Panc1 (cell line): ENCODE measurements at regions not wholly inside any gene's neighbourhood (a gene's known extent, or its start where the extent isn't known, plus 50 kb on each side); places are given as distances from the start of the nearest gene placed in this dataset.
"Not testable (repeated sequence)": the region's sequence is repeated elsewhere in the genome, so short reads cannot be mapped to it uniquely, and the experiment has no call there.

Experiments used
- ATAC-seq: fragments of 200-7000 bp; cut with Tn5 transposase; 2 replicates; pipeline ENCODE4 v1.9.1; 2020; ENCODE audit warnings: mild to moderate bottlenecking, moderate library complexity
- BruUV-seq: library from RNA; stranded (reverse); fragments of 400-500 nt; replicated peaks from 2 replicates; lab custom pipeline; 2021; lab: Mats Ljungman, UMichigan
- CTCF ChIA-PET: fragments of 300-600 bp; sonication (Branson Sonifier 250); formaldehyde crosslinking; loops from one replicate; lab custom pipeline; 2022; ENCODE audit warnings: antibody characterized with exemption; lab: Charles Lee
- POLR2A ChIA-PET: fragments of 300-600 bp; sonication (Branson Sonifier 250); formaldehyde crosslinking; loops from one replicate; lab custom pipeline; 2022; ENCODE audit warnings: antibody characterized with exemption; lab: Charles Lee
- DNase-seq: peaks from one replicate; pipeline ENCODE4 v3.0.0-alpha.2; 2010; ENCODE audit warnings: low read depth, low spot score
- H3K27ac ChIP-seq: 2 replicates; pipeline ENCODE4 v1.5.1; 2011; ENCODE audit warnings: mild to moderate bottlenecking, low read length, inconsistent platforms
- H3K27me3 ChIP-seq: fragments of 200-500 bp; sonication (Bioruptor generic); 2 replicates; pipeline ENCODE4 v1.6.0; 2014; ENCODE audit warnings: low read length, inconsistent platforms; ENCODE audit not compliant: control insufficient read depth, insufficient read depth
- H3K36me3 ChIP-seq: fragments of 200-500 bp; sonication (Bioruptor generic); 2 replicates; pipeline ENCODE4 v1.5.1; 2014; ENCODE audit warnings: inconsistent platforms, mild to moderate bottlenecking, low read length, moderate library complexity; ENCODE audit not compliant: control insufficient read depth, insufficient read depth
- H3K4me1 ChIP-seq: 2 replicates; pipeline ENCODE4 v1.5.1; 2011; ENCODE audit warnings: inconsistent platforms, mild to moderate bottlenecking, low read length, moderate library complexity; ENCODE audit not compliant: control insufficient read depth, insufficient read depth
- H3K4me3 ChIP-seq, 2 experiments: 2 replicates each; pipeline ENCODE4 v1.5.1; 2011 to 2012; ENCODE audit warnings: low read depth in 2 of 2, low read length in 2 of 2, mild to moderate bottlenecking in 2 of 2, inconsistent platforms in 1 of 2, moderate library complexity in 1 of 2
- H3K9me3 ChIP-seq: fragments of 200-500 bp; sonication (Bioruptor generic); 2 replicates; pipeline ENCODE4 v1.5.1; 2014; ENCODE audit warnings: low read depth, mild to moderate bottlenecking, inconsistent platforms, low read length, moderate library complexity; ENCODE audit not compliant: control insufficient read depth, insufficient read depth
- POLR2AphosphoS5 ChIP-seq: IDR thresholded peaks from 2 replicates; pipeline ENCODE4 v1.6.1; 2012; ENCODE audit warnings: mild to moderate bottlenecking, low read depth, low read length, moderate library complexity
- SIN3A ChIP-seq: IDR thresholded peaks from 2 replicates; pipeline ENCODE4 v1.6.1; 2012; ENCODE audit warnings: low read depth, mild to moderate bottlenecking, low read length, moderate library complexity, borderline replicate concordance; ENCODE audit not compliant: insufficient read depth
- TCF7L2 ChIP-seq: IDR thresholded peaks from 2 replicates; pipeline ENCODE4 v1.6.1; 2011; ENCODE audit warnings: mild to moderate bottlenecking, low read depth, low read length, inconsistent platforms
- in situ Hi-C: cut with HindIII; loops from 2 replicates; pipeline ENCODE4 v1.10.0; 2016; ENCODE audit warnings: low sequenced_read_pairs, low pct_unique_long_range_greater_than_20kb
- intact Hi-C: fragments of 100-400 bp; cut with micrococcal nuclease; formaldehyde crosslinking; loops from one replicate; pipeline ENCODE4 v1.10.0; 2022; ENCODE audit not compliant: unreplicated experiment
- TF ChIP-seq, protein P1 (sequence below): fragments of 450-650 bp; IDR thresholded peaks from 2 replicates; pipeline ENCODE4 v1.5.1; 2017; ENCODE audit warnings: mild to moderate bottlenecking
- TF ChIP-seq, protein P2 (sequence below), 2 experiments: IDR thresholded peaks; 2 replicates each; pipeline ENCODE4 v1.6.1; 2011 to 2012; ENCODE audit warnings: low read depth in 2 of 2, control low read depth in 1 of 2, low read length in 1 of 2, mild to moderate bottlenecking in 1 of 2, moderate library complexity in 1 of 2; ENCODE audit not compliant: insufficient read depth in 1 of 2

DNA sequence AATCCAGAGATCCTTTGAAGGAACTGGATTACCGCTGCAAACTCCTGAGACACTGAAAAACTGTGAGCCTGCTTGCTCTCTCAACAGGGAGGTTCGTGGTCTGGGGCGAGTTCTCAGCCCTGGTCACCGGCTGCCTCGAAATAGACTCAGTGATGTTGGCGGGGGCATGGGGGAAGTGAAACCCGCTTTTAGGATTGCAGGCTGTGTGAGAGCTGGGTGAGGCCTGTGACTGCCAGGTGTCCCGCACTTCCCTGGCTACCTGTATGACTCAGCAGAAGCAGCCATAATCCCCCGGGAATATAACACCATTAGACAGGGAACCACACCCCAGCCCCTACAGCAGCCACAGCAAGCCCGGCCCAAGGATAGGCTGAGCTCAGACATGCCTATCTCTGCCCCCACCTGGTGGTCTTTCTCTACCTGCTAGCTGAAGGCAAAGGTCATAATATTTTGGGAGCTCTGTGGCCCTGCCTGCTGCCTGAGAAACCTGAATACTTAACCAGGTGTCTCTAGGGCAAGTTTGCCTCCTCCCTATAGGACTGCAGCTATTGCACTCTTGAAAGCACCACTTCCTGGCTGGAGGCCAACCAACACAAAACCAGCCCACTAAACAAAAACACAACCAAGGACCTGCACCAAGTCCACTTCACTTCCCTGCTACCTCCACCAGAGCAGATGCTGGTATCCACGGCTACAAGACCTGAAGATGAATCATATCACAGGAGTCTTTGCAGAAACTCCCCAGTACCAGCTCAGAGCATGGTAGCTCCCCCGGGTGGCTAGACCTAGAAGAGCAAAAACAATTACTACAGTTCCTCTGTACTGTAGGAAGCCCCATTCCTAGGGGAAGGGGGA, 202.0 kb downstream of the RRAGB start:
- TF ChIP-seq POLR2AphosphoS5 (no peak), SIN3A (no peak), TCF7L2 (no peak)
- TF ChIP-seq, protein P1, sequence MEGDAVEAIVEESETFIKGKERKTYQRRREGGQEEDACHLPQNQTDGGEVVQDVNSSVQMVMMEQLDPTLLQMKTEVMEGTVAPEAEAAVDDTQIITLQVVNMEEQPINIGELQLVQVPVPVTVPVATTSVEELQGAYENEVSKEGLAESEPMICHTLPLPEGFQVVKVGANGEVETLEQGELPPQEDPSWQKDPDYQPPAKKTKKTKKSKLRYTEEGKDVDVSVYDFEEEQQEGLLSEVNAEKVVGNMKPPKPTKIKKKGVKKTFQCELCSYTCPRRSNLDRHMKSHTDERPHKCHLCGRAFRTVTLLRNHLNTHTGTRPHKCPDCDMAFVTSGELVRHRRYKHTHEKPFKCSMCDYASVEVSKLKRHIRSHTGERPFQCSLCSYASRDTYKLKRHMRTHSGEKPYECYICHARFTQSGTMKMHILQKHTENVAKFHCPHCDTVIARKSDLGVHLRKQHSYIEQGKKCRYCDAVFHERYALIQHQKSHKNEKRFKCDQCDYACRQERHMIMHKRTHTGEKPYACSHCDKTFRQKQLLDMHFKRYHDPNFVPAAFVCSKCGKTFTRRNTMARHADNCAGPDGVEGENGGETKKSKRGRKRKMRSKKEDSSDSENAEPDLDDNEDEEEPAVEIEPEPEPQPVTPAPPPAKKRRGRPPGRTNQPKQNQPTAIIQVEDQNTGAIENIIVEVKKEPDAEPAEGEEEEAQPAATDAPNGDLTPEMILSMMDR: no peak
- TF ChIP-seq, protein P2, sequence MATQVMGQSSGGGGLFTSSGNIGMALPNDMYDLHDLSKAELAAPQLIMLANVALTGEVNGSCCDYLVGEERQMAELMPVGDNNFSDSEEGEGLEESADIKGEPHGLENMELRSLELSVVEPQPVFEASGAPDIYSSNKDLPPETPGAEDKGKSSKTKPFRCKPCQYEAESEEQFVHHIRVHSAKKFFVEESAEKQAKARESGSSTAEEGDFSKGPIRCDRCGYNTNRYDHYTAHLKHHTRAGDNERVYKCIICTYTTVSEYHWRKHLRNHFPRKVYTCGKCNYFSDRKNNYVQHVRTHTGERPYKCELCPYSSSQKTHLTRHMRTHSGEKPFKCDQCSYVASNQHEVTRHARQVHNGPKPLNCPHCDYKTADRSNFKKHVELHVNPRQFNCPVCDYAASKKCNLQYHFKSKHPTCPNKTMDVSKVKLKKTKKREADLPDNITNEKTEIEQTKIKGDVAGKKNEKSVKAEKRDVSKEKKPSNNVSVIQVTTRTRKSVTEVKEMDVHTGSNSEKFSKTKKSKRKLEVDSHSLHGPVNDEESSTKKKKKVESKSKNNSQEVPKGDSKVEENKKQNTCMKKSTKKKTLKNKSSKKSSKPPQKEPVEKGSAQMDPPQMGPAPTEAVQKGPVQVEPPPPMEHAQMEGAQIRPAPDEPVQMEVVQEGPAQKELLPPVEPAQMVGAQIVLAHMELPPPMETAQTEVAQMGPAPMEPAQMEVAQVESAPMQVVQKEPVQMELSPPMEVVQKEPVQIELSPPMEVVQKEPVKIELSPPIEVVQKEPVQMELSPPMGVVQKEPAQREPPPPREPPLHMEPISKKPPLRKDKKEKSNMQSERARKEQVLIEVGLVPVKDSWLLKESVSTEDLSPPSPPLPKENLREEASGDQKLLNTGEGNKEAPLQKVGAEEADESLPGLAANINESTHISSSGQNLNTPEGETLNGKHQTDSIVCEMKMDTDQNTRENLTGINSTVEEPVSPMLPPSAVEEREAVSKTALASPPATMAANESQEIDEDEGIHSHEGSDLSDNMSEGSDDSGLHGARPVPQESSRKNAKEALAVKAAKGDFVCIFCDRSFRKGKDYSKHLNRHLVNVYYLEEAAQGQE (IDR thresholded peaks at IDR 0.05; ENCODE audit: insufficient read depth in 1 of 2, low read depth in 2 of 2, low read length in 1 of 2): no peak
- Histone ChIP-seq H3K27me3 (no peaks in the 10 kb centered on the region), H3K4me3 (no peak overlapping the region), H3K27ac (no peak overlapping the region), H3K36me3 (no peaks in the 10 kb centered on the region), H3K4me1 (no peaks in the 10 kb centered on the region), H3K9me3 (no peaks in the 10 kb centered on the region)
- in situ Hi-C loops: no loop called here
- POLR2A ChIA-PET: no interaction called here
- ATAC-seq (no peak), DNase-seq (no peak)
- intact Hi-C loops: no loop called here
- CTCF ChIA-PET: no interaction called here
- BruUV-seq: no TSS peak

DNA sequence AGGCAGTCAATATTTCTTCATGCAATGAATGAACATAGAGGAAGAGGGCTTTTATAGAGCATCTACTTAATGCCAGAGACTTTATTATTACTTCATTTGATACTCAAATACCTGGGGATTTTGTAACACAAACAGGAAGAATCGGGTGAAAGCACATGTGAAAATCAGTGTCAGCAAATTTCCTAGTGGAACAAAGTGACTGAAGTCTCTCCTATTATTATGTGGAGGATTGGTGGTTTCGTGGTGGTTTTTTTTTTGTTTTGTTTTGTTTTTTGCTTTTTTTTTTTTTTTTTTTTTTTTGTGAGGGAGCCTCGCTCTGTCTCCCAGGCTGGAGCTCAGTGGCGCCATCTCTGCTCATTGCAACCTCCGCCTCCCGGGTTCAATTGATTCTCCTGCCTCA, 207.0 kb downstream of the RRAGB start:
- no peak overlapping the region for H3K27ac ChIP-seq
- intact Hi-C loops (no loop called here), in situ Hi-C loops (no loop called here)
- no peaks in the 10 kb centered on the region for H3K9me3 ChIP-seq
- ChIA-PET POLR2A (no interaction called here), CTCF (no interaction called here)
- no peaks in the 10 kb centered on the region for H3K36me3 ChIP-seq
- H3K4me3 ChIP-seq: no peak overlapping the region
- H3K4me1 ChIP-seq: no peaks in the 10 kb centered on the region
- ATAC-seq (no peak), DNase-seq (no peak)
- BruUV-seq: no TSS peak
- no peaks in the 10 kb centered on the region for H3K27me3 ChIP-seq
- no peak for TF ChIP-seq SIN3A
- TF ChIP-seq, protein P1: no peak
- TF ChIP-seq TCF7L2: no peak
- no peak for TF ChIP-seq POLR2AphosphoS5
- TF ChIP-seq, protein P2 (IDR thresholded peaks at IDR 0.05; ENCODE audit: insufficient read depth in 1 of 2, low read depth in 2 of 2, low read length in 1 of 2): no peak

DNA sequence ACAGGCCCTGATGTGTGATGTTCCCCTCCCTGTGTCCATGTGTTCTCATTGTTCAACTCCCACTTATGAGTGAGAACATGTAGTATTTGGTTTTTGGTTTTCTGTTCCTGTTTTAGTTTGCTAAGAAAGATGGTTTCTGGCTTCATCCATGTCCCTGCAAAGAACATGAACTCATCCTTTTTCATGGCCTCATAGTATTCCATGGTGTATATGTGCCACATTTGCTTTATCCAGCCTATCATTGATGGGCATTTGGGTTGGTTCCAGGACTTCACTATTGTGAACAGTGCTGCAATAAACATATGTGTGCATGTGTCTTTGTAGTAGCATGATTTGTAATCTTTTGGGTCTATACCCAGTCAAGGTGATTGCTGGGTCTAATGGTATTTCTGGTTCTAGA, 211.0 kb downstream of the RRAGB start:
- H3K36me3 ChIP-seq, H3K4me3 ChIP-seq, POLR2A ChIA-PET, H3K9me3 ChIP-seq, BruUV-seq, ATAC-seq, H3K27ac ChIP-seq, in situ Hi-C loops, H3K27me3 ChIP-seq, intact Hi-C loops, DNase-seq, CTCF ChIA-PET, H3K4me1 ChIP-seq: not testable (repeated sequence)
